ENCODE measurements at regions not wholly inside any gene's neighbourhood (a gene's known extent, or its start where the extent isn't known, plus 50 kb on each side); places are given as distances from the start of the nearest gene placed in this dataset.

GRCh38 chr7:113805976-113806375 lies 112.8 kb downstream of the PPP1R3A start:
- no peaks in the 10 kb centered on the region for H3K36me3 ChIP-seq
- 41% methylated on average over 1 of the region's 1 CpG for WGBS
- no peak for TF ChIP-seq POLR2A (IDR thresholded peaks at IDR 0.05)
- TF ChIP-seq, protein P1, sequence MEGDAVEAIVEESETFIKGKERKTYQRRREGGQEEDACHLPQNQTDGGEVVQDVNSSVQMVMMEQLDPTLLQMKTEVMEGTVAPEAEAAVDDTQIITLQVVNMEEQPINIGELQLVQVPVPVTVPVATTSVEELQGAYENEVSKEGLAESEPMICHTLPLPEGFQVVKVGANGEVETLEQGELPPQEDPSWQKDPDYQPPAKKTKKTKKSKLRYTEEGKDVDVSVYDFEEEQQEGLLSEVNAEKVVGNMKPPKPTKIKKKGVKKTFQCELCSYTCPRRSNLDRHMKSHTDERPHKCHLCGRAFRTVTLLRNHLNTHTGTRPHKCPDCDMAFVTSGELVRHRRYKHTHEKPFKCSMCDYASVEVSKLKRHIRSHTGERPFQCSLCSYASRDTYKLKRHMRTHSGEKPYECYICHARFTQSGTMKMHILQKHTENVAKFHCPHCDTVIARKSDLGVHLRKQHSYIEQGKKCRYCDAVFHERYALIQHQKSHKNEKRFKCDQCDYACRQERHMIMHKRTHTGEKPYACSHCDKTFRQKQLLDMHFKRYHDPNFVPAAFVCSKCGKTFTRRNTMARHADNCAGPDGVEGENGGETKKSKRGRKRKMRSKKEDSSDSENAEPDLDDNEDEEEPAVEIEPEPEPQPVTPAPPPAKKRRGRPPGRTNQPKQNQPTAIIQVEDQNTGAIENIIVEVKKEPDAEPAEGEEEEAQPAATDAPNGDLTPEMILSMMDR (IDR thresholded peaks at IDR 0.05): no peak
- TF ChIP-seq POLR2AphosphoS5 (IDR thresholded peaks at IDR 0.05): no peak
- H3K27ac ChIP-seq: no peak overlapping the region
- H3K27me3 ChIP-seq (replicated peaks; ENCODE audit: insufficient read depth): no peaks in the 10 kb centered on the region
- no peak for DNase-seq (ENCODE audit: low spot score)
- intact Hi-C loops (cut with DNase I): no loop called here
- no peaks in the 10 kb centered on the region for H3K9me3 ChIP-seq
- no peaks in the 10 kb centered on the region for H3K4me1 ChIP-seq (replicated peaks)
- no peak overlapping the region for H3K4me3 ChIP-seq

DNA sequence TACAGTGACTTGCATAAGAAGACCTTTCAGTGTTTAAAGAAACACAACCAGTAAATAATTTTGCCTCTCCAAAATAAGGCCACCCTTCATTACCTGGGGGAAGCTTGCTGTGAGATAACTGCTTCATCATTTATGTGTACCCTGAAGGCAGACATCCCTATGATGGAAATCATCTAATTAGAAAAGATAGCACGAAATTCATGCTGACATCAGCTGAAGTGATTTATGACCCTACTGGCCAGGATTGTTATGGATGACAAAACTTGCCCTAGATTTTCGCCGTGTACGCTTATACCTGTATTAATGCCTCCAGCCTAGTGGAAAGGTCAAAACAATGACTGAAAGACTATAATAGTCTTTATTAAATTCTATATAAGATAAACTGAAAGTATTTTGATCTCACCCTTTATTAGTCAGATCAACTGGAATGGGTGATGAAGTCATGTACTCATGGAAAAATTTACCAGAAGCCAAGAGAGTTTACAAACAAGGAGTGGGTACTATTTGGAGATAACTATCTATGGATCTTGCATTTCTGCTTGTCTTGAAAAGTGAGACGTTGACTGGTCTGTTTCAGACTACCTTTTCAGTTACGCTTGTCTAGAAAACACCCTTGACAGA lies 114.2 kb downstream of the PPP1R3A start:
- Histone ChIP-seq H3K36me3 (no peaks in the 10 kb centered on the region), H3K4me1 (replicated peaks) (no peaks in the 10 kb centered on the region), H3K27me3 (replicated peaks; ENCODE audit: insufficient read depth) (no peaks in the 10 kb centered on the region), H3K9me3 (no peaks in the 10 kb centered on the region), H3K4me3 (no peak overlapping the region), H3K27ac (no peak overlapping the region)
- DNase-seq (ENCODE audit: low spot score): no peak
- 68% methylated on average over 6 of the region's 6 CpGs for WGBS
- TF ChIP-seq, protein P1 (IDR thresholded peaks at IDR 0.05): no peak
- TF ChIP-seq POLR2AphosphoS5 (IDR thresholded peaks at IDR 0.05): no peak
- TF ChIP-seq POLR2A (IDR thresholded peaks at IDR 0.05): no peak
- intact Hi-C loops (cut with DNase I): no loop called here

DNA sequence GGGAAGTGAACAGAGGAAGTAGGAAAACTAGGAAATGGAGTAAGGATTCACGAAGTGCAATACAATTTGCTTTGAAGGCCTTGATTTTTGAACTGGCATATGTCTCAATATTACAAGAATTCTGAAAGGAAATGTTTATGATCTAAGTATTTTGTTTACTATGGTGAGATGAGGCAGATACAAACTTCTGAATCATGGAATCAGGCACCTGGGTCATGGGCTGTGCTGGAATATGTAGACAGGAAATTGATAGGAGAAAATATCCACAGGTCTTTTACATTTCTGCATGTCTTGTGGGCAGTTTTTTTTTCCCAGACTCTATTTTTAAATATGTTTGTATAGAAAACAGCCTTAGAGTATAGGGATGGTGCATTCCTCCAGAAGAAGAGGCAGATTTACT lies 117.1 kb downstream of the PPP1R3A start:
- no peak for TF ChIP-seq POLR2A (IDR thresholded peaks at IDR 0.05)
- TF ChIP-seq, protein P1 (IDR thresholded peaks at IDR 0.05): no peak
- no peak for TF ChIP-seq POLR2AphosphoS5 (IDR thresholded peaks at IDR 0.05)
- no peak overlapping the region for H3K4me3 ChIP-seq
- no peaks in the 10 kb centered on the region for H3K4me1 ChIP-seq (replicated peaks)
- H3K36me3 ChIP-seq: no peaks in the 10 kb centered on the region
- no peaks in the 10 kb centered on the region for H3K9me3 ChIP-seq
- intact Hi-C loops (cut with DNase I): no loop called here
- 94% methylated on average over 1 of the region's 1 CpG for WGBS
- no peak for DNase-seq (ENCODE audit: low spot score)
- H3K27ac ChIP-seq: no peak overlapping the region
- no peaks in the 10 kb centered on the region for H3K27me3 ChIP-seq (replicated peaks; ENCODE audit: insufficient read depth)

DNA sequence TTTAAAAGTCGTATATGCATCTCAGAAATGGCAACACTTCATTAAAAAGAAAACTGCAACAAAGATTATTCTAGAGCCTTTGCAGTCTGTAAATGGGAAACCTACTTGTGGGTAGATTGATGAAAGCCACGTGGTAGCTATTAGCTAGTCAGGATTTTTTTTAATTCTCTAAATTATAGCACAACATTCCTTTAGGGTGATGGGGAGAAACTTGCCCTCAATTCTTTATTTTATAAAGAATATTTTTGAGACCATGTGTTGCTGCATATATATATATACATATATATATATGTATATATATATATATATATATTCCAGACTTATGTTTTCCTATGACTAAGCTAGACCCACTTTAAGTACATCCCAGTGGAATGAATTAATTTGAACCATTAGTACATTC lies 118.0 kb downstream of the PPP1R3A start:
- H3K27me3 ChIP-seq (replicated peaks; ENCODE audit: insufficient read depth): no peaks in the 10 kb centered on the region
- no peak for DNase-seq (ENCODE audit: low spot score)
- H3K4me3 ChIP-seq: no peak overlapping the region
- no peaks in the 10 kb centered on the region for H3K9me3 ChIP-seq
- WGBS: 57% methylated on average over 2 of the region's 2 CpGs
- H3K27ac ChIP-seq: no peak overlapping the region
- intact Hi-C loops (cut with DNase I): no loop called here
- TF ChIP-seq, protein P1 (IDR thresholded peaks at IDR 0.05): no peak
- no peak for TF ChIP-seq POLR2AphosphoS5 (IDR thresholded peaks at IDR 0.05)
- no peak for TF ChIP-seq POLR2A (IDR thresholded peaks at IDR 0.05)
- H3K4me1 ChIP-seq (replicated peaks): no peaks in the 10 kb centered on the region
- H3K36me3 ChIP-seq: no peaks in the 10 kb centered on the region

DNA sequence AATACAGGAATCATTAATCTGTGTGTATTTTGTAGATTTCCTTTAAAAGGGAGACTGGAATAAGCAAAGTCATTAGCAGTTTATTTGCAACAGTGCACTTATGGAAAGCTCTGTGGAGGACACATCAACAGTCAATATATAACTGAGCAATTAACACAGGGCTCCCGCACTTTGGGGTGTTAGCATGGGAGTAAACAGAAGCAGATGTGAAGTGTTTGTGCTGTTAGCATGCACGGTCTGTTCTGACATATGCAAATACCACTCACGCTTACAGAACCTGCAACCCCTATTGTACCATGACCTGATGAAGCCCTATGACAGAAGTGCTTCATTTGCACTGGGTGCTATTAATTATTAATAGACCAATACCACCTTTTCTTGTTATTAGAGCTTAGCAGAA lies 118.9 kb downstream of the PPP1R3A start:
- WGBS: 35% methylated on average over 3 of the region's 3 CpGs
- TF ChIP-seq POLR2AphosphoS5 (IDR thresholded peaks at IDR 0.05): no peak
- no peak for TF ChIP-seq POLR2A (IDR thresholded peaks at IDR 0.05)
- TF ChIP-seq, protein P1 (IDR thresholded peaks at IDR 0.05): no peak
- no peaks in the 10 kb centered on the region for H3K9me3 ChIP-seq

More for the DNA sequence above, 118.9 kb downstream of the PPP1R3A start:
- no peak overlapping the region for H3K4me3 ChIP-seq
- DNase-seq (ENCODE audit: low spot score): no peak
- H3K27ac ChIP-seq: no peak overlapping the region
- H3K36me3 ChIP-seq: no peaks in the 10 kb centered on the region
- H3K27me3 ChIP-seq (replicated peaks; ENCODE audit: insufficient read depth): no peaks in the 10 kb centered on the region
- no peaks in the 10 kb centered on the region for H3K4me1 ChIP-seq (replicated peaks)
- intact Hi-C loops (cut with DNase I): no loop called here
